Mesenteric fat pad (tissue), 1 donor: ENCODE measurements at regions not wholly inside any gene's neighbourhood (a gene's known extent, or its start where the extent isn't known, plus 50 kb on each side); places are given as distances from the start of the nearest gene placed in this dataset.

Experiments
- DNase-seq: peaks from one replicate; pipeline ENCODE4 v3.0.0-alpha.2; 2020; ENCODE audit warnings: low spot score
- donor health status: DM: yes; HTN: yes; CAD: no.

DNA sequence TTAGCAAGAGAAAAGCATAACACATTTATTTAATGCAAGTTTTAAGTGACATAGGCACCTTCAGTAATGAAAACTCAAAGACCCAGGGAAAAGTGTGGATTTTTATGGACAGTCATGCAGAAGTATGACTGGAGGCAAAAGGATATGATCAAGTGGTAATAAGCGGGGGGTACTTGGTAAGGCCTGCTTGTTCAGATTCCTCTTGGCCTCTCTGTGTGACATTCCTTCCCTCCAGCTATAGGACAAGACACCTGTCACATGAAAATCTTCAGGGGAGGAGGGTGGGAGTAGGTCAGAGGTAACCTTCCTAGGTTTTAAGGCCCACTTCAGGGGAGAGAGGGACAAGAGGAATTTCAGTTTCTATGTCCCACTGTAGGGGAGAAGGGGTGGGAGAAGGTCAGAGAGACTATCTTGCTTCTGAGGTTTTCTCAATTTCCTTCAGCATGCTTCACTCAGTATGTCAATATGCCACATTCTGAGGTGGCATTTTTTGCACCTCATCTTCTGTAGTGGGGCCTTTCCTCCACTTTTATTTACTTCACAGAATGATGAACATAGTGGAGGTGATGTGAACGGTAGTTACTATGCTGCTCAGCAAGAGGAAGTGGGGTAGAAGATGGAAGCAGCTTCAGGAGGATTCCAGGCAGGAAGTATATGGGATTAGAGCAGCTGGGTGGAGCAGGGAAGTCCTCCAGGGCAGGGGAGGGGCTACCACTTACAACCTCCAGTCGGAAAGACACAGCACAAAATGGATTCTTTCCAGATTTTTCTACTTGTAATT is 73.2 kb upstream of the RFC3 start:
- no peak for DNase-seq

DNA sequence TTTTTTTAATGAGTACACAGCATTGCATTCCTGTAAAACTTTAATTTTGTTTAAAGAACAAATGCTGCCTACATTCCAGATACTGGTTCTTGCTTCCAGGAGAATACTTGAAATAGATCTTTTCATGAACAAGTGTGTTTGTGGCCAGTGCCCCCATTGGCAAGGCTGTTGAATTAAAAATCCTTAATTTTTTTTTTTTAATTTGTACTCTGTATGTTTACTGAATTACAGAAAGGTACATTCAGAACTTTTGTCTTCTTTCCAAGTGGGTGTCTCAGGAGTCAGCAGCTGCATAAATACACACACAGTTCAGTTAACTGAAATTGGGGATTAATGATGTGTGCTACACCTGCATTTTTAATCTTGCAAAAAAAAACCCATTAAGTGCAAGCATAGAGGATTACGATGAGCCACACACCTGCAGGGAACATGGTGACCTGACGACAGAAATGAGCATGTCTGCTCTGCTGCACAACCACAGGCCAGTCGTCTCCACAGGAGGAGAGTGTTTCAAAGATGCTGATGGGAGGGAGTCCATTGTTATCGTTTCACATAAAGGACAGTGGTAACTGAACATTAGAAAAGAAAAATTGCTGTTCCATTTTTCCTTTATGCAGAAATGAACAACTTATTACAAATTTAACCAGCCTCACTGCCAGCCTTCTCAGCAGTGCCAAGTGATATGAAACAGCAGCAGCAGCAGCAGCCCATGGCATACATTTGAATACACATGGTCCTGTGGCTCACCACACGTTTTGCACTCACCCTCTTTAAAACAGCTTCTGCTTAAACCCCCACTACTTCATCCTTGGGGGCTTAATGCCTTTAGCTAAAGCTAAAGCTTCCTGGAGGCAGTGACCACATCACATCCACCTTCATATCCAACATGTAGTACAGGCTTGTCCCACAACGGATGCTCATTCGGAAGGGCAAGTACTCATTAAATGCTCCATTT is 72.3 kb upstream of the RFC3 start:
- DNase-seq: no peak

DNA sequence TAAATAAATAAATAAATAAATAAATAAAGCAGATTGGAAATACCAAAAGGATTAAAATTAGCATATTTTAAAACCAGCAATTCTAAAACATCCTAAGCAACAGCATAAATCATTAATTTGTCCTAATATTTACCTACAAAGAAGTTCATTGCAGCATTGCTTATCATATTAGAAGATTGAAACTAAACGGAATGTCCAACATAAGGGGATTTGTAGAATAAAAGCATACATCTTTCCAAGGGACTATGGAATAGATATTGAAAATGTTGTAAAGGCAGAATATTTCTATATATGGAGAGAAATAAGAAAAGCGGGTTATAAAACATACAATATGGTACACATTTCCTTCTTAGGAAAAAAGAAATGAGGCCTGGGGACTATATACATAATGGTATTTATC is 71.1 kb upstream of the RFC3 start:
- no peak for DNase-seq

DNA sequence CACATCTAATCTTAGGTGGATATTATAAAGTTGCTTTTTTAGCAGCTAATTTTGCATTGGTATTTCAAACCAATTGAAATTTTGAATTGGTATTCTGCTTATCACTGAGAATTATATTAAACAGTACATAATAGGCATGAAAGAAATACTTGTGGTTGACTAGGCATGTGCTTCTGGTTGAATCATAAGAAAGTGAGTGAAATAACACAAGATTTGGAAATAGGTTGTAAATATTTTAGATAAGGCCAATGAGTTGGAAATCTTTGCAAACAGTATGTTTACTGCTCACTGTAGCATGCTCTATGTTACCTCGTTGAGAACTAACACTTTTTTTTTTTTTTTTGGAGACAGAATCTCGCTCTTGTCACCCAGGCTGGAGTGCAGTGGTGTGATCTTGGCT is 66.8 kb upstream of the RFC3 start:
- DNase-seq: no peak

DNA sequence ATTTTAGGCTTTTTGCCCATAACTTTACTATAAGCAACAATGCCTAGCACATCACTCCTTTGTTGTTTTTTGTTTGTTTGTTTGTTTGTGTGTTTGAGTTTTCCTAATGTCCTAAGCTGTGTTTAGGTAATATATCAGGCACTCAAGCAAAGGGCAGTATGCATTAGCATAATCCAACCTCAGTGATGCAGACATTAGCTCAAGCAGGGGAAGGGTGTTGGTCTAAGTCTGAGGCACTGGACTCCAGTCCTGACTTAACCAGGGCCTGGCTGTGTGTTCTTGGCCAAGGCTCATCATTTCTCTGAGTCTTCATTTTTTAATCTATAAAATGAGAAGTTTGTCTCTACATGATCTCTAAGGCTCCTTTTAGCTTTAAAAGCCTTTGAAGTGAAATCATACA is 65.9 kb upstream of the RFC3 start:
- DNase-seq: no peak

DNA sequence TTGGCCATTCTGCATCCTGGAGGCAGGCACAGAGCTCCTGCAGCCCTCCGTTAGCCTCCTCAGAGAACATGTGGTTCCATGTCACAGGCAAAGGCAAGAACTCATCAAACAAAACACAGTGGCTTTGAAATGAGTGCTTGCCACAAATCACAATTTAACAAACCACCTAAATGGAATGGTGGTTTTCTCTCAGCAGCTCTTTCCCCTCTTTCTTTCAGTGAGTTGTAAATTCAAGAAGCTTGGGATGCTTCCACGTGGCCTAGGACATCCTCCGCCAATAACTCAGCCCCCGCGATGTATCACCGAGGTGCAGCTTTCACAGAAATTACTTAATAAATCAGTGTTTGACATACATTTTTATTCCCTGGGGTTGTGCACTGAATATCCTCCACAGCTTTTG is 65.4 kb upstream of the RFC3 start:
- DNase-seq: no peak

DNA sequence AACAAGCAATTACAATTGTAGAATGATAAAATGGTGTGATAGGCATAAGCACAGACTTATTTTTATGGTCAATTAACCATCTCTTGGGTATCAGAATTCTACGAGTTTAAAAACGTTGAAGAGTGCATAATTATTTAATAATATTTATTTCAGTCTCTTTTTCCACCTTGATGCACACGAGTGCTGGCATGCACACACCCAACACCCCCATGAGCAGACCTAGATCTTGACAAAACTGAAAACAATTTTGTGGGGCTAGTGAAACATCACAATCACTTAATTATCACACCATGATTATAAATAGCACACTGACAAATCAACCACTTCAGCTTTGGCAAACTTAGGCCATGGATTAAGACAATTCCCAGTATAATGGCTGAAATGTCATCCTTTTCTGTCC is 61.0 kb upstream of the RFC3 start:
- no peak for DNase-seq

DNA sequence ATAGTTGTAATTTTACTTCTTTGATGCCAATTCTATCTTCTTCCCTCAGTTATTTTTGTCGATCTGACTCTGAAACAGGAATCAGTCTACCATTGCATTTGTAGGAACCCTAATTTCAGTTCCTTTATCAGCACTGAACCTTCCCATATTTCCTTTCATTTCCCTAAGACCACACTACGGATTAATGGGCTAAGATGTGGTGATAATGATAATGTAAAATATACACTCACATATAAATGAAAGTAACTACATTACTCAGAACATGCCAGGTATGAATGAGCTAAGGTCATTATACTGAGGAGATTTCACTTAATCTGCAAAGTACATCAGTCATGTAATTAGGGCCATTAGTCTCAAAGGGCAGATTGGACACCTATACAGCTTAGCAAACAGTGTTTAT is 60.2 kb upstream of the RFC3 start:
- no peak for DNase-seq

DNA sequence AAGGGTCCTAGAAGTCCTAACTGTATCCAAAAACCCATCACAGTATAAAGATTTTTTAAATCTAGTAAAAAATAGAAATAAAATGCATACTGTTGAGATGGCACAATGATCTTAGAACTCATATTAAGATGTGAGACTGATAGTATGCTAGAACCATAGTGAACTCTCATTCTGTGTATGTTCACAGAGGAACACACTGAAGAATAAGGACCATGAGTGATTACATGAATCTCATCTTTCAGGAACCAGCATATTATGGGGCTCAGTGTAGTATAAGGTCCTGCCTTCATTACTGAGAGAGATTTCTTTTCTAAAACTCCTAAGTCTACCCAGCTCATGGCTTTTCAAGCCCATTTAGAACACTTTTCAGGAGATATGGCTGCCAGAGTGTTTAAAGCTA is 59.8 kb upstream of the RFC3 start:
- no peak for DNase-seq

DNA sequence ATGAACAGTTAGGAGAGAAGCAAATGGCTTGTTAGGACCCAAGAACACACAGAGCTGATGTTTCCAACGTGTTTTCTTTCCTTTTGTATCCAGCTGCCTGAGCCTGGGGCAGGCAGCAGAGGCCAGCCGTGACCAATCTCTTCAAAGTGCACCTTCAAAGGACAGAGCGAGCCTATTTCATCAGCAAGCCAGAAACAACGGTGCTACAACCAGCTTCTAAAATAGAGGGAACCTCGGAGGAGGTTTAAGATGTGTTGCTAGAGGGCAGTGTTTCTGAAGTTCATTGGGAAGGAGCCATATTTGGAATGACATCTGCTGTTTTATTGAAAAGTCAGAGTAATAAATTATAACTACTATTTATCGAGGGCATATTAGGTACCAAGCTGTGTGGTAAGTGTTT is 56.2 kb upstream of the RFC3 start:
- DNase-seq: no peak

DNA sequence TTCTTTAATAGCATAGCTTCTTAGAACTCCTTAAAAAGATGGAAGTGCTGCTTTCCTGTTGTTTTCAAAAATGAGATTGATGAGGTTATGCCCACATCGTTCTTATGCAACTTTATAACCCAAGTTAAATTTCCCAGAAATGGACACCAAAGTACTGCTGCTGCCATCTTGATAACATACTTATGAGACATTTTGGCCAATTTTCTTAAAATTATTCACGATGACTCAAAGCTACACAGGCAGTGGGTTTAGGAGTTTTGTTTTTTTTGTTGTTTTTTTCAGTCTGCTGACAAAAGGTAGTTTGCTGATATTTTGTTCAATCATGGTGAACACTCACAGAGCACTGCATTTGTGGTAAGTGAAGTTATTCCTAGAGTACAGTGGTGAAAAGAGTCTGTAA is 54.9 kb upstream of the RFC3 start:
- DNase-seq: no peak

DNA sequence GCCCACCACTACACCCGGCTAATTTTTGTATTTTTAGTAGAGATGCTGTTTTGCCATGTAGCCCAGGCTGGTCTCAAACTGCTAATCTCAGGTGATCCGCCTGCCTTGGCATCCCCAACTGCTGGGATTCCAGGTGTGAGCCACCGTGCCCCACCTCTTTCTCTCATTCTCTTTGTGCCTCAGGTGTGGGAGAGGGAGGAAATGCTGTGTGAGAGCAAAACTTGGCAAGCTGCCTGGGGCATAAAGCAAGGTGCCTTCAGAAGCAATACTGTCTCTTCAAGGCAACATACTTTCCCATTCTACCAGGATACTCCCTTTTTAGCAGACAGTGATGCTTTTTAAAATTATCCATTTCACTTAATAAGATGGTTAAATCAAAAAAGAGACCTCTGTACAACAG is 53.2 kb upstream of the RFC3 start:
- DNase-seq: no peak

DNA sequence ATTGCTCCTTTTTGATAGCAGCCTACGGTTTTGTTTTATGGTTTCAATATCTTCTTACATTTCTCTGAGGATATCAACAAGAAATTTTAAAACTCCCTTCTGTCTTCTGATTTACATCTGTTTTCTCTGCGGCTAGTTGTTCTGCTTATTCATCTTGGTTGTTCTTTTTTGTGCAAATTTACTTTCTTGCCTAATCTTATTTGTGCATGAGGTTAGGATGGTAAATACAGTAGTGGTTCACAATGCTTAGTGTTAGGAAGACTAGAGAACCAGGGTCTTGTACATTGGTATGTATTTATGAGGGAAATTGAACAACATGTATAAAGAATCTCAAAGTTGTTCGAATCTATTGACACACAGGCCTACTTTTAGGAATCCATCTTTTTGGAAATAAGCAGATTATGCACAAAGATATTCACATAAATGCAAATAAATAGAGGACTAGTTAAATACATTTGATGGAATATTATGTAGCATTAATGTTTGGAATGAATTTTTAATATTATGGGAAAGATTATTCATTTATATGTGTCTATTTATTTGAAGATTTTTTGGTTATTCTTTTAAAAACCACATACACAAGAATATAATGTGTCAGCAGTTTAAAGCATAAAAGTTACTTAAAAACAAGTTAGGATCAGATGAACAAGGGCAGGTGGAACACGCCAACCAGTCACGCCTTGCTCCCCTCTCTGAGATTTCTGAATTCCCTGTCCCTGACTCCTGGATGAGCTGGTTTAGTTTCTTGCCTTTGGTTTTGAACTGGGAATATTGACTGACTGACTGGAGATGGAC is 51.4 kb upstream of the RFC3 start:
- DNase-seq: no peak

DNA sequence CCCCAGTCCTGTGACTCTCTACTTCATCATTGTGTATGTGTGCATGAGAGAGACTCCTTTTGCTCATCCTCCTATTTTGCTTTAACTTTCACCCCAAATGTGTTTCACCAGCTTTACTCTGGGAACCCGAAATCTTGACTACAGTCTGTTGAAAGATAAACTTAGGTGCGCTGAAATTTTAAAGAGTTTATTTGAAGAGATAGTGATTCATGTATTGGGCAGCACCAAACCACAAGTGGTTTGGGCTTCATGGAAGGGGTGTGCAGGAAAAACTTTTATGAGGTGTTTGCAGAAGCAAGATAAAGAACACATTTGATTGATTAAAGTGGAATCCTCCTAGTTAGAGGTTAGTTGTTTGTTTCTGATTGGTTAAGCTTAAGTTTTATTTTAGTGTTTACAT is 50.8 kb upstream of the RFC3 start:
- no peak for DNase-seq
